ENCODE measurements at regions not wholly inside any gene's neighbourhood (a gene's known extent, or its start where the extent isn't known, plus 50 kb on each side); places are given as distances from the start of the nearest gene placed in this dataset.

- peak; percentile 82 for DNase-seq
Observed at GRCh38 chr6:157756708-157757429, 66.2 kb upstream of the SNX9 start.

DNA sequence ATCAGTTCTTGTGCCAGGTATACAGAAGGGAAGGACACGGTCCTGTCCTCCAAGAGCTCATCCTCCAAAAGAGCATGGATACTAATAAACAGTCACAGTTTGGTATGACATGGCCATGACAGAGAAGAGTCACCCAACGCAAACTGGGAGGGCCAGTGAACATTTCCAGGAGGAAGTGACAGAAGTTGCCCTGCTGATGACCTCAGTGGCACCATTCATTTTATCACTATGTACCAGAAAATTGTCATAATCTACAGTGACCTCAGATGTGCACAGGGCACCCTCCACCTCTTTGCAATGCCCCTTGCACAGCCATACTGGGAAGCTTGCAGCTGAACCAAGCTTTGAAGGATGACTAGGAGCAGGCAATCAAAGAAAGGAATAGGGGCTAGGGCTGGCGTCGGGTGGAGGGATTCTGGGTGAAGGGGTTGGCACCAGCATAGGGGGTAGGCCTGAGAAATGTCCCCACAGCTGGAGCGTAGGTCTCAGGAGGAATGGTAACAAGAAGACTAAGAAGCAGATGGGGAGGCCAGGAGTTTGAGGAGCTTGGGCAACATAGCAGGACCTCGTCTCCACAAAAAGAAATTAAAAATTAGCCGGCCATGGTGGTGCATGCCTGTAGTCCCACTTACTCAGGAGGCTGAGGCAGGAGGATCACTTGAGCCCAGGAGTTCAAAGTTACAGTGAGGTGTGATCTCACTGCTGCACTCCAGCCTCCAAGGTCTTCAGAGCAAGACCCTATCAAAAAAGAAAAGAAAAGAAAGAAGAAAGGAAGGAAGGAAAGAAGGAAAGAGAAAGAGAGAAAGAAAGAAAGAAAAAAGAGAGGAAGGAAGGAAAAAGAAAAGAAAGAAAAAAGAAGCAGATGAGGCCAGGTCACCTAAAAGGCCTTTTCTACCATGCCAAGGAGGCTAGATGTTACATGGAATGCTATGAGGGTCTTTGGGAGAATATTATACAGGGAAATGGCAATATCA lies 65.3 kb upstream of the SNX9 start:
- peak; percentile 29 for DNase-seq

DNA sequence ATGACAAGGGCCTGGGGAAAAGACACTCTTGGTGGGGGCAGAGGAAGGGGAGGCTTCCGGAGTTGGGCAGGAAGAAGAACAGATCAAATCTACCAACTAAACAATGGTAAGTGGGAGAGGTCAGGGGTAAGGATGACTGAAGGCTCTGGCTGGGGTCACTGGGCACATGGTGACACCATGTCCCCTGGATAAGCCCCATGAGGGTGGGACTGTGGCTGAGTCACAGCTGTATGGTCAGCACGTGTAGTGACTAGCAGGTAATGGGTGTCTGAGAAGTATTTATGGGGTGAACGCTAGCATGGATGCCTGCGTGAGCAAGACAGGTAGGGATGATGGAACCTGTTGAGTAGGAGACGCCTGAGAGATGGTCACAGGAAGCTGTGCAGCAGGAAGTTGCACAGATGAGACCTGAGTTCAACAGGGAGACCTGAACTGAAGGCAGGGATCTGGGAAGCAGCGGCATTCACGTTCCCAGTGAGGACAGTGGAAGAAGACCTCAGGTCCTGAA lies 64.5 kb upstream of the SNX9 start:
- DNase-seq = no peak

GRCh38 chr6:157759028-157759427 lies 64.0 kb upstream of the SNX9 start:
- DNase-seq = no peak

GRCh38 chr6:157760137-157760536 lies 62.9 kb upstream of the SNX9 start:
- DNase-seq = no peak

DNA sequence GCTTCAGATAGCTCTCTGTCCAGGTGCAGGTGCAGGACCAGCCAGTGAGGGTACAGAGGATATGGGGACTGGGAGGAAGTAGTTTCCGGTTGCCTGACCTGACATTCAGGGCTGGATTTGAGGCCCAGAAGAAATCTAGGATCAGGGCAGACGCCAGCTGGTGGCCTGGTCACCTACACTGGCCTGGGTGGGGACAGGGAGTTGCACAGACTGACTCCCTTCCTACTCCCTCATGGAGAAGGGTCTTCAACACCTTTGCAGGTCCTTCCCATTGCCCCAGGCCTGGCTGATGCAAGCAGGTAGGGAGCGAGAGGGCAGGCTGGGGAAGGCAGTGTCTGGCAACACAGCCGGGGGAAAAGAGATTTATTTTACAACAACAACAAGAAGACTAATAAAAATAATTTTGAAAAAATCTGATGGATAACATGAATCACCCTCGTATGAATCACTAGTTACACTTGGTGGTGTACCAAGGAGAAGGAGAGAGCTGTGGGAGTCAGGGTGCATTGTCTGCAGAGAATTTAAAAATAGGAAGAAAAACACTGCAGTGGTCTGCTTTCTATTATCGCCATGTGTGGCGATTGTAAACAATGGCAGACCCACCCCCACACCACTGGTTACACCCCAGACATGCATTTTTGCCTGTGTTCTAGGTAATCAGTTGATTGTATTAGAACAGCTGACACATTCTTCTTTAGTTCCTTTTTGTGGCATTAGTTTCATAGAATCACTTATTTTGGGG lies 62.3 kb upstream of the SNX9 start:
- no peak for DNase-seq

DNA sequence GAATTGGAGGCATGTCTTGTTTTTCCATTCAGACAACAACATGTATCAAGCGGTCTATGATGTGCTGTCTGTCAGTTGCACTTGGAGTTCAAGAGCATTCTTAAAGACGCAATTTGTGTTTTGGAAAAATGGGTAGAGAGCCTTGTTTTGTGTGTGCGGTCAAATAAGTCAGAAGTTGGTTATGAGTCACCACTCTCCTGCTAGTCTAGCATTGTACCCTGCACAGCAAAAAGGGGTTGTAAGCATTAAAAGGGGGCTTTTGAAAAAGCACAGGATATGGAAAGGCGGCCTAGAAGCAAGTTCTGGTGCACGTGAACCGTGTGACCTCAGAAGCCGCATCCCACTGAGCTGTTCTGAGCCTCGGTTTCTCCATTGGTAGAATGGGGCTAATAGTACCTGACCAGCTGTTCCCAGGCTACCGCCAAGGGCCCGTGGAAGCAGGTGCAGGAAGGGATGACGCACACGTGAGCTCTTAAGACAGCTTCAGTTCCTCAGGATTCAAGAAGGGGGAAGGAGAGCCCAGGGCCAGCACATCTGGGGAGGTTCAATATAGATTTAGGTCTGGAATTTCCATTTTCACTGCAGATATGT lies 61.6 kb upstream of the SNX9 start:
- peak; percentile 43 for DNase-seq

DNA sequence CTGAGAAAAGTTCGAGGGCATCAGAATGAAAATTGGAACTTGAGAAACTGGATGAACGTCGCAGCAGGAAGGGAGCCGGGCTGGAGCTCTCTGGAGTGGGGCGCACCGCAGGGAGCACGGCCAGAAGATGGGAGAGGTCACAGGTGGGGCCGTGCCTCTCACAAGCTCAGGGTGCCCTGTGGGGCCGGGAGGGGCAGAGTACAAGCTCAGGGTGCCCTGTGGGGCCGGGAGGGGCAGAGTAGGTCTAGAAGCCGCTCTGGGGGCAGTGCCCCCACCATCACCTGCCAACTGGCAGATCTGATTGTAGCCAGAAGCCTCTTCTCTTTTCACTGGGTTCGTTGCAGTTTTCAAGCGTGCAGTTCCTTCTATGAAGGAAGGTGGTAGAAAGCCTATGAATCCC lies 61.1 kb upstream of the SNX9 start:
- DNase-seq = no peak

- DNase-seq = no peak
Observed at GRCh38 chr6:157762636-157763035, 60.4 kb upstream of the SNX9 start.

GRCh38 chr6:157763129-157763903 lies 59.7 kb upstream of the SNX9 start:
- DNase-seq = no peak

GRCh38 chr6:157763904-157764177 lies 59.2 kb upstream of the SNX9 start:
- DNase-seq = no peak

DNA sequence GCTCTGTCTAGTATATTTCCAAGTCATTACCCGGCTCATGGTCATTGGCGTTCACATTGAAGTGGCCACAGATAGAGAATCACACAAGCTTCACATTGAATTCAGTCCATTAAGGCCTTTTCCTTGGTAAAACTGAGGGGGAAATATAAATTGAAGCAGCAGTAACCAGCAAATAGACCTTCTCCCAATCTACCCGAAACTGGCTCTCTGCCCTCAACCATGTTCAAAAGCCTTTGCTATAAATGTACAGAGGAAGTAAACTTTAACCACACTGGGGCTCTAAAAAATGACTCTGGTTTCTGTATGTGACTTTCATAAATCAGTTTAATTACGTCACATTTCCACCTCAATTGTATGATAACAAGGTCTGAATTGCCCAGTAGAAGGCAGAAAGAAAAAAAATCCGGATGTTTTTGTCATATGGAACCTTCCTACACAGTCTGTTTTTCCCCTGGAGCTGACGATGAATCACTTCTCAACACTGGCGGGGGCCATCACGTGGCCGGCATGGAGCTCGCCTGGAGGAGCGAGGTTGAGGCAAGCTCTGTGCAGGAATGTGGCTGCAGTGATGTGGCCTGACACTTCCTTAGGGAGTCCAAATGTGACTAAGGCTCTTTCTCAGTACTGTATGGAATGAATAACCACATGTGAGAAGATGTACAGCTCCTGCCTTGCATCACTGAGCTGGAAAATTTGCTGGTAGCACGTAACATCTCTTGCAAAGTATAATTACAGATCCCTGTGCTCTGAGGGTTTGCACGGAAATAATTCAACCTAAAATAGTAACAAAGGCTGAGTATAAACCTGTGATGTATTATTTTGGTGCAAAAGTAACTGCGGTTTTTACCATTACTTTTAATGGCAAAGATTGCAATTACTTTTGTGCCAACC lies 58.6 kb upstream of the SNX9 start:
- peak; percentile 89 for DNase-seq

- no peak for DNase-seq
Observed at GRCh38 chr6:157766901-157767774, 55.9 kb upstream of the SNX9 start.

GRCh38 chr6:157767775-157768156 lies 55.3 kb upstream of the SNX9 start:
- no peak for DNase-seq

DNA sequence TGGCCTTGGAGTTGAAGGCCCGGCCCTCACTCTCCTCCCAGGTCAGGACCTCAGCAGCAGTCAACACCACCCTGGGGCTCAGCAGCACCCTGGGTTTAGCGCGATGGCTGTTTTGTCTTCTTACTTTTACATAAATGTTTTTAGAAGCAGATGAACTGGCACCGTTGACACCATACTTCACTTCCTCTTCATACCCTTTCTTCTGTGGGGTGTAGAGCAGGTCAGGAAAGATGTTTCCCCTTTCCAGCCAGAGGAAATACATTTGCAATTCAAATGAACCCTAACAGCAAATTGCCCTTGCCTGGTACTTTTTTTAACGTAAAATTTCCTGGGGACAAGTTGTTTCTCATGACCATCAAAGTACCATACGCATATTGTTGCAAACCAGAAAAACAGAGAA lies 54.7 kb upstream of the SNX9 start:
- DNase-seq = no peak

GRCh38 chr6:157768863-157769551 lies 54.0 kb upstream of the SNX9 start:
- DNase-seq = no peak

DNA sequence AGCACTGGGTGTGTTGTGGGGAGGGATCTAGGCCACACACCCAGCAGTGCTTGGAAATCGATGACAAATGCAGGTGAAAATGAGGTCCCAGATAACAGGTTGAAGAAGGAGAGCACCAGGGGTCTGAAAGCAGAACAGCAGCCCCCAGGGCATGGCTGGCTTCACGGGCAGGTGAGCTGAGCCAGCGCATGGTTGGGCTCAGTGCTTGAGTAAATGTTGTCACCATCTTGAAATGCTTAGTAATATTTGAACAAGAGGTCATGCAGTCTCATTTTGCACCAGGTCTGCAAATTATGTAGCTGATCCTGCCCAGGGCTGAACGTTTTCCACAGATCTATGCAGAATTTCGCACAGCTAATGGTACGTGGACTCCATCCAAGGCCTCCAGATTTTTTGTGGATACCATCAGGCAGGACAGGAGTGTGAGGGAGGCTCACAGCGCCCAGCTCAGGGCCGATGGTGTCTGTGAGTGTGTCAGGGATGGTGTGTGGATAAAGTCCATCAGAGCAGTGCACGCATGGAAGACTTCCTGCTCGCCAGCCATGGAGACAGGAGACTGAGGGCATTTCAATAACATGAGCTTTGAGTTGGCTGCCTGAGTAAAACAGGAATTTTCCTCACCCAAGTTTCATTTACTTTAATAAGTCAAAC lies 53.1 kb upstream of the SNX9 start:
- DNase-seq = no peak

- no peak for DNase-seq
Observed at GRCh38 chr6:157770946-157771345, 52.1 kb upstream of the SNX9 start.

DNA sequence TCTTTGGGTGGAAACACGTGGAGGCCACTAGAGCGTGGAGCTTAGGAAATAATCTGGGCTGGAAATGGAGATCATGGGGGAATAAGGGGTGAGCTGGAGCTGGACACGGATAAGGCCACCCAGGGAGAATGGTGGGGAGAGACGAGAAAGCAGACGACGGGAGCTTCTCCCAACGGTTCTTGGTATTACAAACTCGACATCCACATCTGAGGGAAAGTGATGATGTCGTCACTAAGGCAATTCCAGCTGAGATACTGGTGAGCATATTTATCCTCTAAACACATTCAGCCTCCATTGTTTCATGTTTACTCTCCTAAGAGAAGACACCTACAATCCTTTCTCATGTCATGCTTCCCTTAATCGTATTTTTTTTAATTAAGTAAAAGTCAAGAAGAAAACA lies 50.2 kb upstream of the SNX9 start:
- DNase-seq = no peak

Data from stimulated activated CD4-positive, alpha-beta T cell treated with anti-CD3 and anti-CD28 coated beads, Interleukin-1b, Interleukin-23, amount 100 ng/mL, for 48 hours (primary cell).